GM18507 (cell line): ENCODE measurements at regions not wholly inside any gene's neighbourhood (a gene's known extent, or its start where the extent isn't known, plus 50 kb on each side); places are given as distances from the start of the nearest gene placed in this dataset.
"Not testable (repeated sequence)": the region's sequence is repeated elsewhere in the genome, so short reads cannot be mapped to it uniquely, and the experiment has no call there.

ENCODE experiments used
- DNase-seq: peaks from one replicate; pipeline ENCODE4 v3.0.0; 2011; ENCODE audit warnings: low read depth; ENCODE audit not compliant: insufficient read length; ENCODE audit errors: extremely low spot score
- FAIRE-seq: peaks from 2 replicates; lab custom pipeline; 2011; peaks lifted over from hg19 to GRCh38; lab: Jason Lieb, UNC

DNA sequence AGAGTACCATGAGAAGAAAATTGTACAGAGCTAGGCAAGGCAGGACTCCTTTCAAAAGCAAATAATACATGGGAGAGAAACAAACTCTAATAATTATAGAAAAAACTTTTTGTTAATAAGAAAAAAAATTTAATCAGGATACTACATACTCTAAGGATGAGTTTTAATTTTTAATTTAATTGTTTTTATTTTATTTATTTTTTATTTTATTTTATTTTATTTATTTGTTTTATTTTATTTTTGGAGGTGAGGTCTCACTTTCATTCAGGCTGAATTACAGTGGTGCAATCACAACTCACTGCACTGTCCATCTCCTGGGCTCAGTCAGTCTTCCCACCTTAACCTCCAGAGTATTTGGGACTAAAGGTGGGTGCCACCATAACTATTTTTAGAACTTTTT, 1347.2 kb downstream of the NLGN4Y start:
- no peak for FAIRE-seq
- DNase-seq = no peak

DNA sequence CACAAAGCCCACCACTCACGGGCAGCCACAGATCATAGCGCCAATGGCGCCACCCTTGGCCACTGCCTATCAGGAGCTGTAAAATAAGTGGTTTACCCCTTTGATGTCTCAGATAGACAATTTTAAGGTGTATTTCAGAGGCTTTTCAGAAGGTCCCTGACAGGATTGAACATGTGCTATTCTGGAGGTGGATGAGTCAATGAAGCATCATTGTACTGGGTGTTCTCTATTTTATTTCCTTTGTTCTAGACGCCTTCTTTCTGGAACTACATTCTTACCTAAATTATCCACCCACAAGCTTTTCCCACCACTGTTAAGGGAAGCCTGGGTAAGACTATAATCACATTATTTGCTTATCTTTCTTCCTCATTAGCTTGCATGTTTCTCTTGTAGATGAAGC, 1351.6 kb downstream of the NLGN4Y start:
- not testable (repeated sequence) for DNase-seq, FAIRE-seq

DNA sequence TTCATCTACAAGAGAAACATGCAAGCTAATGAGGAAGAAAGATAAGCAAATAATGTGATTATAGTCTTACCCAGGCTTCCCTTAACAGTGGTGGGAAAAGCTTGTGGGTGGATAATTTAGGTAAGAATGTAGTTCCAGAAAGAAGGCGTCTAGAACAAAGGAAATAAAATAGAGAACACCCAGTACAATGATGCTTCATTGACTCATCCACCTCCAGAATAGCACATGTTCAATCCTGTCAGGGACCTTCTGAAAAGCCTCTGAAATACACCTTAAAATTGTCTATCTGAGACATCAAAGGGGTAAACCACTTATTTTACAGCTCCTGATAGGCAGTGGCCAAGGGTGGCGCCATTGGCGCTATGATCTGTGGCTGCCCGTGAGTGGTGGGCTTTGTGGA, 1379.2 kb downstream of the NLGN4Y start:
- not testable (repeated sequence) for DNase-seq, FAIRE-seq

DNA sequence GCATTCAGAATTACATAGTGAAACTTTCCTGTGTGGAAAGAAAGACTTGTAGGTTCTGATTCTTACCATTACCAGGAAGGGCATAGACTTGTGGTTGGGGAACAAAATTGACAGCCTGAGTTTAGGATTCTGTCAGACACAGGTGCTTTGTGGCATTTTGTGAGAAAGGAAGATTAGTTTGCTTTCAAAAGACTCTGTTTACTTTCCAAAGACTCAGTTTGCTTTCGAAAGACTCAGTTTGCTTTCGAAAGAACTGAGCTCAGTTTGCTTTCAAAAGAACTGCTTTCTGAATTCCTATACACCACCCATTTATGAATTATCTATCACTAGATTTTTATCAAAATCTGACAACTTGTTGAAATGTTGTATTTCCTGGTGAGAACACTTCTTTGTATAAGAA, 1381.2 kb downstream of the NLGN4Y start:
- no peak for DNase-seq
- no peak for FAIRE-seq

DNA sequence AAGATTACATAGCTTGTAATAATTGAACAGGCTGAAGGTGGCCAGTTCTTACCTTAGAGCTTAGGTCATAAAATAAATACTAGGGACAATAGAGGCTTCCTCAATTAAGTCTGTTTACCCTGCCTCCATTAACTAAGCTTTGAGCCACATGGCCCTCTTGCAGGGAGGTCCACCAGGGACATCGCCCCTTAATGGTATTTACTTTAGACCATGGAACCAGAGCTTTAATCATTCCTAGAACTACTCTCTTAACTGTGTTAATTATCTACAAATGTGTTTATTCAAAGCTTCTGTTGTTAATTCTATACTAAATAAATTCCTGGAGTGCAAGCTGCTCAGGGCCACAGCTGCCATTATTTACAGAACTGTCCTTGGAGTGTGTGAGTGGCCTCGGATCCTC, 1402.2 kb downstream of the NLGN4Y start:
- FAIRE-seq = no peak
- no peak for DNase-seq

DNA sequence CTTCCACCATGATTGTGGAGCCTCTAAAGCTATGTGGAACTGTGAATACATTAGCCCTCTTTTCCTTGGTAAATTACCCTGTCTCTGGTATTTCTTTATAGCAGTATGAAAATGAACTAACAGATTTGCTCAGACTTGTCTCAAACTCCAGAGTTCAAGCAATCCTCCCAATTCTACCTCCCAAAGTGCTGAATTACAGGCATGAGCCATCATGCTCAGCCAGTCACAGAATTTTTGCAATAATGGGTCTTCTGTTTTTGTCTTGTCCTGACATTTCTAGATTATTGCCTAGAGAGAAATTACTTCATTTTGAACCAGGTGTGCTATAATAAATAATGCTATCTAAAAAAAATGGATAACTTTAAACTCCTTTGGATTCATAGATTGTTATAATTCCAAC, 1414.5 kb downstream of the NLGN4Y start:
- no peak for FAIRE-seq
- DNase-seq = no peak

DNA sequence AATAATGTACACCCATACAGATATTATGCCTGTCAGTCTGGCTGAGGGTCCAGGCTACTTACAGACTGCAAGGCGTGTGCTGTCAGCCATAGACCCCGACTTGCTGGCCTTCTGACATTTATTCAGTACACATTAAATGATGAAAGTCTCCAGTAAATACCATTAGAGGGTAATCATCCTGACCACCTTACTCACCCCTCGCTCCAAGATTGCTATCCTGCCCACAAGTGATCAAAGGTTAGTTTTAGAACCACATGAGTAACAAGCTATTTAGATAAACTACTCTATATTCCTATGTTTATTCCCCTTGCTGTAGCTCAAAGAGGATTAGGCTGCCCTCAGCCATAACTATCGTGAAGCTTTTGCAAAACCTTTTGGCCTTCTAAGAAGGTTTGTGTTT, 1426.7 kb downstream of the NLGN4Y start:
- no peak for DNase-seq
- FAIRE-seq = no peak

DNA sequence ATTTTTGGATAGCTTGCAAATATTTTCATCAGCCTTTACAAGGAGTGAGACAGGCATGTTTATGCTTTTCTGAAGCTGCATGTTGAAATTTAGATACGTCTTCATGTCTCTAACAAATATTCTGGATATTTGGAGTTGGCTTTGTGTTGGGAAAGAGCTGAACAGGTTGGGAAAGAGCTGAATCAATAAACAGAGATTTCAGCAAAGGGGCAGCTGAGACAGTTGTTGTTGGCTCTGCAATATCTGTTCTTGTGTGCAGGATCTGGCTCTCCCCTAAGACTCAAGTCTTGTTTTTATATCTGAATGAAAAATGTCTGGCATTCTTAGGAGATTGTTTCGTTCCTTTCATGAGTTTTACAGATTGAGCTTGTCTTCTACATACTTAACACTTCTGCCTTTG, 1444.5 kb downstream of the NLGN4Y start:
- FAIRE-seq (no peak), DNase-seq (no peak)

DNA sequence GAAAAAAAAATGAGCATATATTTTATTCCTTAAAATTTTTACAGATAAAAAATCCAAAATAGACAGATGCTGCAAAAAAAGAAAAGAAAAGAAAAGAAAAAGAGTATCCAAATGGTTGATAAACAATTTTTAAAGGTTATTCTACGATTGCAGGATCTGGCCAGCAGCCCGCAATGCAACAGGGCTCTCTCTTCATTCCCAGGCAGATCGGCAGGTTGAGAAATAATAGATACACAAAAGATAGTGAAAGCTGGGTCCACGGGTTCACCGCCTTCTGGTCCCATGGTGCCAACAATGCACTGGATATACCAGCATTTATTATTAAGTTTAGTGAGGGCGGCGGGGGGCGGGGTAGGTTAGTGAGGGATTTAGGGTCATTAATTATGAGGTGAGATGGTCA, 1448.9 kb downstream of the NLGN4Y start:
- FAIRE-seq = no peak
- DNase-seq = no peak

DNA sequence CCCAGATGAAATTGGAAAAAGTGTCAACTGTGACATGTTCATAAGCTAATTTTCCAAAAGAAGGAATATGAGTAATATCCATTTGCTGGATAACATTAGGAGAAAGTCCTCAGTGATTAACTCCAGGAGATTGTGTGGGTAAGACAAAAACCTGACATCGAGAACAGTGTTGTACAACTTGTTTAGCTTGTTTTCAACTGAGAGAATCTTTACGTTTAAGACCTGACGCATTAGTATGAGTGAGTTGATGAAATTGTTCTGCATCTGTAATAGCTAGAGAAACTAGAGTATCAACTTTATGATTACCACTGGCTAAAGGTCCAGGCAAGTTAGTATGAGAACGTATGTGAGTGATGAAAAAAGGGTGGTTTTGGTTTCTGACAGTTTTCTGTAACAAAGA, 1452.4 kb downstream of the NLGN4Y start:
- DNase-seq (no peak), FAIRE-seq (no peak)

DNA sequence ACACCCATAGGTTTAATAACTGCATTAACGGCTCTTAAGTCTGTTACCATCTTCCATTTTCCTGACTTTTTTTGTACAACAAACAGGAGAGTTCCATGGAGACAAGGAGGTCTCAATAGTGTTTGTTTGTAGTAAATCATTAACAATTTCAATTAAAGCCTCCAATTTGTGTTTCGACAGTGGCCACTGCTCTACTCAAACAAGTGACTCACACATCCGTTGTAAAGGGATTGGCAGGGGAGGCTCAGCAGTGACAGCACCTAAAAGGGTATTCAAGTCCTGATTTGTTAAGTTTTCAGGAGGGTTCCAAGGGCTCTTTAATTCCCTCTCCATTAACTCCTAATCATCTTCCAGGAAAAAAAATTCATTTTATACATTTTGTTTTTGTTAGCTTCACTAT, 1454.2 kb downstream of the NLGN4Y start:
- DNase-seq (no peak), FAIRE-seq (no peak)

DNA sequence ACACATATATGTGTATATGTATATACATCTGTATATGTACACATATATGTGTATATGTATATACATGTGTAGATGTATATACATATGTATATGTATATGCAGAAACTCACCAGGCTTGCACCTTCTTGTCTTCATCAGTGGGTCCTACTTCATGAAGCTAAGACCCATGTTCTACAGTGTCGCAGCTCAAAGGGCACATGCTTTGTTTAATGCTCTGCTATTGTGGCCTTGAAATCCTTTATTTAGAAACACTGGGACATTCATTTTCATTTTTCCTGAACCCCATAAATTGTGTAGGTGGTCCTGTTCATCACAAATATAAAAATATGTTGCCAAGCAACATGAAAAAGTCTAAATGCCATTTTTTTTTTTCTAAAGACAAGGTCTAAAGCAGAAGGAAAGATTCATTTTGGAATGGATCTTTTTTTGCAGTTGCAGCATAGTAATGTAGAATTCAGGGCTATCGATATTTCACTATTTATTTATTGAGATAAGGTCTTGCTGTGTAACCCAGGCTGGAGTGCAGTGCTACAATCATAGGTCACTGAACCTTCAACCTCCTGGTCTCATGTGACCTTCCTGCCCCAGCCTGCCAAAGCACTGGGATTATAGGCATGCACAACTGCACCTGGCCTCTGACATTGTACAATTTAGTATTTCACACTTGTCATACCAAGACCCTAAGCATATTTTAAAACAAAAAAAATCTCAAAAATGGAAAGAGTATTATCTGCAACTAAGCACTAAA, 1460.5 kb downstream of the NLGN4Y start:
- no peak for DNase-seq
- no peak for FAIRE-seq

DNA sequence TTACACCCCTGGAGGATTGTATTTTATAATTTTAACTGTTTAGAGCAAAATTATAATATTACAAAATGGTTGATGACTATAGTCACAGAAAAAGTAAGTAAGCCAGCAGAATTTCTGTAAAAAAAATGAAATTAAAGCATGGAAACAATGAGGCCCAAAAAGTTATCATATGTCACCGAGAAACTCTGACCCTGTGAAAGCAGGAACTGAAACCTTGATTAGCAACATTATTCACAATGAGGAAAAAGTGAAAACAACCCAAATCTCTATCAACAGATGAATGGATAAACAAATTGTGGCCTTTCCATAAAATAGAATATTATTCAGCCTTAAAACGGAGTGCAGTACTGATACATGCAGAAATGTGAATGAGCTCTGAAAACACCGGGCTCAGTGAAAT, 1471.7 kb downstream of the NLGN4Y start:
- FAIRE-seq = no peak
- DNase-seq = no peak

DNA sequence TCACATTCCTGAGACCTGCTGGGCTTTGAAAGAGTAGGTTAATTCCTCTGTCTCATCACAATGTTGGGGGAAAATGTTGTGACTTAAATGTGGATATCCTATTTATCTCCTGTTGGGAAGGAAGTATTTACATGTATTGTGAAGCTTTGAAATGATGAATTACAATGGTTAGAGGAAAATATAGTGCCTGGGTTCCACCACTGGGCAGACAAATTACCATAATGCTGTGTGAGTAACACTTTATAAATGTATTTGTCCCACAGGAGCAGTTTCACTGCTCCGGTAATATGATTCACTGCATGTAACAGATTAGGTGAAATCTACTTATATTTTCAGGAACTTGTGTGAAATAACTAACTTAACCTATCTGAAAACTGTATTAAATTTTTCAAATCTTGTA, 1476.4 kb downstream of the NLGN4Y start:
- FAIRE-seq (no peak), DNase-seq (no peak)

DNA sequence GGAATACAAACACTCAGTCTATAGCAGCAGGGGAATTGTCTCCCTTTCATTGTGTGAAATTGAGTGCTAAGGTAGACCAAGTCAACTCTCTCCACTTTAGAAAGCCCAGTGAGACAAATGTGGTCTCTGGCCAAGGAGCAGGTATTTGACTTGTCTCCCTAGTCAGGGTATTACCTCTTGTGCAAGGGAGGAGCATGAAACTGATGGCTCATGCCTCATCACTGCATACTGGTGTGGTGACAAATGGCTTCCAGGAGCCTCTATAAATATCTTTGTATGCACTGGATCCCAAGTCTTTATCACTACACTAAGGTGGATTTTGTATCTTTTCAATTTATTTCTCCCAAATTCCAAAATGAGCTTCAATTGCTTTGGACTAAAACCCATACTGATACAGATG, 1477.6 kb downstream of the NLGN4Y start:
- FAIRE-seq (no peak), DNase-seq (no peak)

DNA sequence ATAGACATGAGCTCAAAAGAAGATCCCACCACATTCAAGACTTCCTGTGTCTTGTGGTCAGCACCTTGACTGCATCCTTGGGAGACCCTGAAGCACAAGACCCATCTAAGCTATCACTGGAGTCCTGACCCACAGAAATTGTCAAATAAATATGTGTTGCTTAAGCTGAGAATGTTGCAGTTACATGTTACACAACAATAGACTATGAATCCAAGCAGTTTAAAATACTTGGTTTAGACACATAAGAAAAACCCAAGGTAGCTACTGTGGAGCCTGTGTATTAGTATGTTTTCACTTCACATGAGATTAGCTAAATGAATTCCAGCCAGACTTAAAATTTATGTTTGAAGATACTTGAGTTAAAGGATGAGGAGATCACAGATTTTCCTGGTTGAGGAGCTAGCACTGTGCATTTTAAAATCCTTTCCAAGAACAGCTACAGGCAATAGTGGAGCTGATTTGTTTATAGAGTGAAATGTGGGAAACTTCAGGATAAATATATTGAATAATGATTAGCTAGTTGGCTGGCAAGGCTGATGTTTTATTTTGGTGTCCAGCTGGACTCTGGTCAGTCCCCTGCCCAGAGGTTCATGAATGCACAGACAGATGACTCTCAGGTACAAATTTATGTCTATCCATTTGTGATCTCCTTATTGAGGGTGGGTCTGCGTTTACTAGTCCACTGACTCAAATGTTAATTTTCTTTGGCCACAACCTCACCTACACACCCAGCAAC, 1527.7 kb downstream of the NLGN4Y start:
- FAIRE-seq = no peak
- DNase-seq = no peak

DNA sequence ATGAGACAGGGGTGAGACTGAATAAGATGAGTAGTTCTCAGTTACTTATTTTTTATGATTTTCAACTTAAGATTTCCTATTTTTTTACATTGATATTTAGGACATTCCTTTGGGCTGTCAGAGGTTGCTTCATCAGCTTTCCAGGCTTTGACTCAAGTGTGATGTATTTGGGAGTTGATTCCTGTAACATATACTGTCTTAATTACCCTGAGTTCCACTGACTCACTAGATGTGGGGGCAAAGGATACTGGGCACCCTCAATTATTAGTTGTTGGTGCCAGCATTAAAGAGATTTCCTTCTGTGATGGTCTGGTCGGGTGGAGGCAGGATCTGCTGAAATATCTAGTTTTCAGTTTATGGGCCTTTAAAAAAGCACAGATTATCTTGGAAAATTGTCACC, 1535.8 kb downstream of the NLGN4Y start:
- no peak for DNase-seq
- no peak for FAIRE-seq

DNA sequence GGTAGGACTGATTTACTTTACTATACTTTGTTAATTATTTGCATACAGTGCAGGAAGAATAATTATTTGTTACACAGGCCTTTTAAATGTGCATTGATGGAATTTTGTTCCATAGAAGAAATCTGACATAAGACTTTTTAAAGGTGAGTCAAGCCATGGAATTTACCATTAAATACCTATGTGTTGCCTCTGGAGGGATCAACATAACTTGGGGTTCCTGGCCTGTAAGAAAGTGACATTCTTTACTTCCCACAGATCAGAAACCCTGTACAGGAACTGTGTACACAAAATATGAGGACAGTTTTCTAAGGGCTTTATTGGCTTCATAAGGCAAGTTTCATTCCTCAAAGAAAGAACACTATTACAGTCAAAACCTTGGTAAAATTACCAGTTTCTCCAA, 1536.4 kb downstream of the NLGN4Y start:
- no peak for FAIRE-seq
- no peak for DNase-seq

DNA sequence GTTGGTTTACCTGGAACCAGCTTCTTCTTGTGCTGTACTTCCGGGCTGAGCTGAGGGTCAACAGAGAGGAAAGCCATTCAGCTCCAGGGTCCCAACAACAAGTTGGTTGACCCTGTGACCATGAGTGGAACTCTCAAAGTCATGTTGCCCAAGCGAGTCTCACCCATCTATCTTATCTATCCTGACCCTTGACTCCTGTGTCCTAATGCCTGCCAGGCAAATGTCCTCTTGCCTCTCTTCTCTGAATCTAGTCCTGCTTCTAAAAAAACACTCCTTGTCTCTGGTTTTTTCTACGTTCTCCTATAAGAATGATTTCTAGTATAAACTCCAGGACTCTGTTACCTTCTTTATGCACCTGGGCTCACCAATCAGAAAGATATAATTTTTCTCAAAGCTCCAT, 1547.6 kb downstream of the NLGN4Y start:
- FAIRE-seq = no peak
- DNase-seq = no peak

DNA sequence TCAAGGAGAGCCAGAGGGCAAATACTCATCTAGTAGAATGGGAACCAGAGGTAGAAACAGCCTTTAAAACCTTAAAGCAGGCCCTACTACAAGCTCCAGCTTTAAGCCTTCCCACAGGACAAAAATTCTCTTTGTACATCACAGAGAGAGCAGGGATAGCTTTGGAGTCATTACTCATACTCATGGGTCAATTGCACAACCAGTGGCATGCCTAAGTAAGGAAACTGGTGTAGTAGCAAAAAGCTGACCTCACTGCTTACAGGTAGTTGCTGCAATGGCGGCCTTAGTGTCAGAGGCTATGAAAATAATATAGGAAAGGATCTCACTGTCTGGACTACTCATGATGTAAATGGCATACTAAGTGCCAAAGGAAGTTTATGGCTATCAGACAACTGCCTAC, 1551.4 kb downstream of the NLGN4Y start:
- DNase-seq (no peak), FAIRE-seq (no peak)

DNA sequence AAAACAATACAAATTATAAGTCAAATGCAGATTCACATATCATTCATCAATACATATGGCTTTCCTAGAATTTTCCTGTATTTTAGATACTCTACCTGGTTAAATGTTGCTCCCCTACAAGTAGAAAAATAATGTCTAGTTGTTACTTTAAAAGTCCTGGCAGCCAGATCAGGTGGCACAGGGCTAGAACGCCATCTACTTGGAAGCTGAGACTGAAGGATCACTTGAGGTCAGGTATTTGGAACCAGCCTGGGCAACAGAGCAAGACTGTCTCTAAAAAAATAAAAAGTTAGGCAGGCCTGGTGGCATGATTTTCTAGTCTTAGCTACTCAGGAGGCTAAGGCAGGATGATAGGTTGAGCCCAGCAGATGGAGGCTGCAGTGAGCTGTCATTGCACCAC, 1573.0 kb downstream of the NLGN4Y start:
- no peak for FAIRE-seq

More for the DNA sequence above, 1573.0 kb downstream of the NLGN4Y start:
- DNase-seq = no peak
